Adrenal gland (tissue), 5 donors: ENCODE measurements at regions not wholly inside any gene's neighbourhood (a gene's known extent, or its start where the extent isn't known, plus 50 kb on each side); places are given as distances from the start of the nearest gene placed in this dataset.

Experiments
- CTCF ChIP-seq, 6 experiments: fragments of 450-650 bp in 4 of 6; fragments of 200-600 bp in 2 of 6; sonication (generic) in 1 of 6; IDR thresholded peaks; 1 replicate in 5 of 6; 2 replicates in 1 of 6; pipeline versions ENCODE4 v1.5.1 to v1.8.0; 2016 to 2021; ENCODE audit warnings: antibody characterized with exemption in 6 of 6, mild to moderate bottlenecking in 2 of 6, moderate library complexity in 1 of 6
- POLR2A ChIP-seq, 2 donors: fragments of 450-650 bp; IDR thresholded peaks; one replicate each; pipeline ENCODE4 v1.6.1; 2017; ENCODE audit warnings: antibody characterized with exemption in 2 of 2, mild to moderate bottlenecking in 2 of 2, moderate library complexity in 1 of 2
- donor health status: DM: no; HTN: no; CAD: no.

DNA sequence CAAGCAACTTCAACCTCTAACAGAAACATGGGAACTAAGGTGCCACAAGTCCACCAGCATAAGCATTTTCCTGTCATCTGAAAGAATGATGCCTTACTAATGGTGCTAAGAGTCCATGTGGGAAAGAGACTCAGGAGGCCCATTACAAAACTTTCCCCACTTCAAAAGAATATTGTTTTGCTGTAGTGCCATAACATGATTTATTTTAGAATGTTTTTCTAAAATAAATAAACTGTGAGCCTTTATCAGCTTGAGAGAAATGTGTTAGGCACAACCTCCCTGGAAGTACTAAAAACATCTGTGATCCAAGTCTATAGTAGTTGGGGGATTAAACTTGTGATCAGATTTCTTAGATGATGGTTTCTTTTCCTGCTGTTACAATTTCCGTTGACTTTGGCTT, 330.1 kb upstream of the MAP3K7 start:
- TF ChIP-seq CTCF (IDR thresholded peaks at IDR 0.05) (no peak), POLR2A (IDR thresholded peaks at IDR 0.05) (no peak)
